GM12878 (cell line): ENCODE measurements at regions not wholly inside any gene's neighbourhood (a gene's known extent, or its start where the extent isn't known, plus 50 kb on each side); places are given as distances from the start of the nearest gene placed in this dataset.

Experiments
- CBX3 ChIP-seq: fragments of 200-600 bp; sonication (generic); IDR thresholded peaks from 2 replicates; pipeline ENCODE4 v1.6.1; 2016; ENCODE audit warnings: low read depth, borderline replicate concordance
- CHD1 ChIP-seq: IDR thresholded peaks from 2 replicates; pipeline ENCODE4 v1.6.1; 2012; ENCODE audit warnings: low read depth, low read length, improper control_type of control experiment
- CREB1 ChIP-seq: IDR thresholded peaks from 2 replicates; pipeline ENCODE4 v1.6.1; 2012; ENCODE audit warnings: low read depth, mild to moderate bottlenecking, inconsistent platforms
- ELK1 ChIP-seq: IDR thresholded peaks from 2 replicates; pipeline ENCODE4 v1.6.1; 2012; ENCODE audit warnings: low read depth, low read length, improper control_type of control experiment
- ESRRA ChIP-seq: IDR thresholded peaks from 2 replicates; pipeline ENCODE4 v1.6.1; 2012; ENCODE audit warnings: mild to moderate bottlenecking, low read length, improper control_type of control experiment
- KAT2A ChIP-seq: conservative IDR thresholded peaks from 2 replicates; pipeline ENCODE4 v1.6.1; 2011; ENCODE audit warnings: low read depth, low read length; ENCODE audit not compliant: control insufficient read depth
- KLF5 ChIP-seq: fragments of 450-650 bp; IDR thresholded peaks from 2 replicates; pipeline ENCODE4 v1.6.1; 2014; ENCODE audit warnings: mild to moderate bottlenecking; ENCODE audit not compliant: partially characterized antibody
- LARP7 ChIP-seq: fragments of 450-650 bp; IDR thresholded peaks from 2 replicates; pipeline ENCODE4 v1.6.1; 2017; ENCODE audit warnings: mild to moderate bottlenecking
- PML ChIP-seq: IDR thresholded peaks from 2 replicates; pipeline ENCODE4 v1.6.1; 2012; ENCODE audit warnings: low read length, inconsistent platforms
- POLR2AphosphoS5 ChIP-seq: IDR thresholded peaks from 2 replicates; pipeline ENCODE4 v1.6.1; 2011; ENCODE audit warnings: mild to moderate bottlenecking, low read length, inconsistent platforms
- POU2F2 ChIP-seq: IDR thresholded peaks from 3 replicates; pipeline ENCODE4 v1.6.1; 2011; ENCODE audit warnings: low read depth, mild to moderate bottlenecking, low read length, borderline replicate concordance
- RAD21 ChIP-seq: IDR thresholded peaks from 2 replicates; pipeline ENCODE4 v1.6.1; 2011; ENCODE audit warnings: mild to moderate bottlenecking, low read depth, low read length, moderate library complexity; ENCODE audit not compliant: insufficient read depth
- RELA ChIP-seq: fragments of 450-650 bp; IDR thresholded peaks from 2 replicates; pipeline ENCODE4 v1.8.0; 2014; ENCODE audit warnings: borderline replicate concordance; ENCODE audit not compliant: partially characterized antibody
- RFX5 ChIP-seq: IDR thresholded peaks from 2 replicates; pipeline ENCODE4 v1.6.1; 2011; ENCODE audit warnings: low read depth, low read length, improper control_type of control experiment
- SMAD5 ChIP-seq: IDR thresholded peaks from 2 replicates; pipeline ENCODE4 v1.6.1; 2016; ENCODE audit warnings: antibody characterized with exemption, low read depth
- STAT3 ChIP-seq: IDR thresholded peaks from 2 replicates; pipeline ENCODE4 v1.6.1; 2011; ENCODE audit warnings: low read depth, low read length, improper control_type of control experiment
- TCF3 ChIP-seq: IDR thresholded peaks from 2 replicates; pipeline ENCODE4 v1.6.1; 2012; ENCODE audit warnings: low read depth, mild to moderate bottlenecking, low read length, borderline replicate concordance; ENCODE audit not compliant: insufficient read depth
- ZBED1 ChIP-seq: IDR thresholded peaks from 2 replicates; pipeline ENCODE4 v1.6.1; 2016; ENCODE audit warnings: borderline replicate concordance
- ZNF207 ChIP-seq: fragments of 450-650 bp; IDR thresholded peaks from 2 replicates; pipeline ENCODE4 v1.6.1; 2014; ENCODE audit warnings: antibody characterized with exemption, mild to moderate bottlenecking, borderline replicate concordance
- TF ChIP-seq, protein P1 (sequence below): fragments of 450-650 bp; IDR thresholded peaks from 2 replicates; pipeline ENCODE4 v1.6.1; 2017; ENCODE audit warnings: low read depth, mild to moderate bottlenecking, moderate library complexity
- TF ChIP-seq, protein P2 (sequence below): fragments of 450-650 bp; IDR thresholded peaks from 2 replicates; pipeline ENCODE4 v1.6.1; 2017; ENCODE audit warnings: mild to moderate bottlenecking, low read depth, inconsistent platforms; ENCODE audit not compliant: poor library complexity, severe bottlenecking
- TF ChIP-seq, protein P3 (sequence below): IDR thresholded peaks from 2 replicates; pipeline ENCODE4 v1.6.1; 2011; ENCODE audit warnings: low read depth, mild to moderate bottlenecking, low read length, moderate library complexity, borderline replicate concordance; ENCODE audit errors: extremely low read depth
- TF ChIP-seq, protein P4 (sequence below): IDR thresholded peaks from 2 replicates; pipeline ENCODE4 v1.6.1; 2011; ENCODE audit warnings: mild to moderate bottlenecking, low read depth, low read length, moderate library complexity; ENCODE audit not compliant: insufficient replicate concordance
- TF ChIP-seq, protein P5 (sequence below): IDR thresholded peaks from 2 replicates; pipeline ENCODE4 v1.6.1; 2012; ENCODE audit warnings: low read depth, low read length, improper control_type of control experiment

GRCh38 chr1:222465211-222466041 lies 82.5 kb downstream of the HHIPL2 start (continued):
- TF ChIP-seq CHD1, result no peak
- TF ChIP-seq LARP7, result peak; percentile 86
- TF ChIP-seq CREB1, result no peak
- TF ChIP-seq PML, result no peak
- TF ChIP-seq SMAD5, result no peak
- TF ChIP-seq ESRRA, result peak; percentile 65; the same call in 1 of the 2 replicates
- peak; percentile 63; the same call in 1 of the 3 replicates for TF ChIP-seq POU2F2
- TF ChIP-seq, protein P1, sequence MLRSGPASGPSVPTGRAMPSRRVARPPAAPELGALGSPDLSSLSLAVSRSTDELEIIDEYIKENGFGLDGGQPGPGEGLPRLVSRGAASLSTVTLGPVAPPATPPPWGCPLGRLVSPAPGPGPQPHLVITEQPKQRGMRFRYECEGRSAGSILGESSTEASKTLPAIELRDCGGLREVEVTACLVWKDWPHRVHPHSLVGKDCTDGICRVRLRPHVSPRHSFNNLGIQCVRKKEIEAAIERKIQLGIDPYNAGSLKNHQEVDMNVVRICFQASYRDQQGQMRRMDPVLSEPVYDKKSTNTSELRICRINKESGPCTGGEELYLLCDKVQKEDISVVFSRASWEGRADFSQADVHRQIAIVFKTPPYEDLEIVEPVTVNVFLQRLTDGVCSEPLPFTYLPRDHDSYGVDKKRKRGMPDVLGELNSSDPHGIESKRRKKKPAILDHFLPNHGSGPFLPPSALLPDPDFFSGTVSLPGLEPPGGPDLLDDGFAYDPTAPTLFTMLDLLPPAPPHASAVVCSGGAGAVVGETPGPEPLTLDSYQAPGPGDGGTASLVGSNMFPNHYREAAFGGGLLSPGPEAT, result no peak
- TF ChIP-seq, protein P2, sequence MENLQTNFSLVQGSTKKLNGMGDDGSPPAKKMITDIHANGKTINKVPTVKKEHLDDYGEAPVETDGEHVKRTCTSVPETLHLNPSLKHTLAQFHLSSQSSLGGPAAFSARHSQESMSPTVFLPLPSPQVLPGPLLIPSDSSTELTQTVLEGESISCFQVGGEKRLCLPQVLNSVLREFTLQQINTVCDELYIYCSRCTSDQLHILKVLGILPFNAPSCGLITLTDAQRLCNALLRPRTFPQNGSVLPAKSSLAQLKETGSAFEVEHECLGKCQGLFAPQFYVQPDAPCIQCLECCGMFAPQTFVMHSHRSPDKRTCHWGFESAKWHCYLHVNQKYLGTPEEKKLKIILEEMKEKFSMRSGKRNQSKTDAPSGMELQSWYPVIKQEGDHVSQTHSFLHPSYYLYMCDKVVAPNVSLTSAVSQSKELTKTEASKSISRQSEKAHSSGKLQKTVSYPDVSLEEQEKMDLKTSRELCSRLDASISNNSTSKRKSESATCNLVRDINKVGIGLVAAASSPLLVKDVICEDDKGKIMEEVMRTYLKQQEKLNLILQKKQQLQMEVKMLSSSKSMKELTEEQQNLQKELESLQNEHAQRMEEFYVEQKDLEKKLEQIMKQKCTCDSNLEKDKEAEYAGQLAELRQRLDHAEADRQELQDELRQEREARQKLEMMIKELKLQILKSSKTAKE, result no peak
- no peak for TF ChIP-seq KAT2A
- TF ChIP-seq, protein P3, sequence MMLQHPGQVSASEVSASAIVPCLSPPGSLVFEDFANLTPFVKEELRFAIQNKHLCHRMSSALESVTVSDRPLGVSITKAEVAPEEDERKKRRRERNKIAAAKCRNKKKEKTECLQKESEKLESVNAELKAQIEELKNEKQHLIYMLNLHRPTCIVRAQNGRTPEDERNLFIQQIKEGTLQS, result no peak
- peak; percentile 56 for TF ChIP-seq RELA
- no peak for TF ChIP-seq KLF5
- TF ChIP-seq RAD21, result peak; percentile 73
- 0 out of 2 replicates have a peak, but pooled peaks have one; percentile 55 for TF ChIP-seq TCF3
- TF ChIP-seq STAT3, result no peak
- no peak for TF ChIP-seq CBX3
- peak; percentile 89; the same call in 1 of the 2 replicates for TF ChIP-seq ZNF207
- no peak for TF ChIP-seq POLR2AphosphoS5
- TF ChIP-seq, protein P4, sequence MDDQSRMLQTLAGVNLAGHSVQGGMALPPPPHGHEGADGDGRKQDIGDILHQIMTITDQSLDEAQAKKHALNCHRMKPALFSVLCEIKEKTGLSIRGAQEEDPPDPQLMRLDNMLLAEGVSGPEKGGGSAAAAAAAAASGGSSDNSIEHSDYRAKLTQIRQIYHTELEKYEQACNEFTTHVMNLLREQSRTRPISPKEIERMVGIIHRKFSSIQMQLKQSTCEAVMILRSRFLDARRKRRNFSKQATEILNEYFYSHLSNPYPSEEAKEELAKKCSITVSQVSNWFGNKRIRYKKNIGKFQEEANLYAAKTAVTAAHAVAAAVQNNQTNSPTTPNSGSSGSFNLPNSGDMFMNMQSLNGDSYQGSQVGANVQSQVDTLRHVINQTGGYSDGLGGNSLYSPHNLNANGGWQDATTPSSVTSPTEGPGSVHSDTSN, result no peak
- no peak for TF ChIP-seq RFX5
- TF ChIP-seq ZBED1, result no peak
- TF ChIP-seq, protein P5, sequence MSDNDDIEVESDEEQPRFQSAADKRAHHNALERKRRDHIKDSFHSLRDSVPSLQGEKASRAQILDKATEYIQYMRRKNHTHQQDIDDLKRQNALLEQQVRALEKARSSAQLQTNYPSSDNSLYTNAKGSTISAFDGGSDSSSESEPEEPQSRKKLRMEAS, result peak; percentile 86
- TF ChIP-seq ELK1, result 0 out of 2 replicates have a peak, but pooled peaks have one; percentile 8
